NB4 (cell line): ENCODE measurements at regions not wholly inside any gene's neighbourhood (a gene's known extent, or its start where the extent isn't known, plus 50 kb on each side); places are given as distances from the start of the nearest gene placed in this dataset.
"Not testable (repeated sequence)": the region's sequence is repeated elsewhere in the genome, so short reads cannot be mapped to it uniquely, and the experiment has no call there.

Source experiments
- DNase-seq: peaks from one replicate; pipeline ENCODE4 v3.0.0; 2010; ENCODE audit warnings: low read depth
- H3K4me3 ChIP-seq: one replicate; pipeline ENCODE4 v1.5.1; 2011; ENCODE audit warnings: mild to moderate bottlenecking, low read depth, low read length, moderate library complexity
- MYC ChIP-seq: IDR thresholded peaks from 2 replicates; pipeline ENCODE4 v1.6.1; 2011; ENCODE audit warnings: low read depth, low read length
- POLR2A ChIP-seq: IDR thresholded peaks from 2 replicates; pipeline ENCODE4 v1.6.1; 2011; ENCODE audit warnings: mild to moderate bottlenecking; ENCODE audit not compliant: insufficient read length; ENCODE audit errors: extremely low read depth
- TF ChIP-seq, protein P1 (sequence below): IDR thresholded peaks from one replicate; pipeline ENCODE4 v1.5.1; 2012; ENCODE audit warnings: low read depth, low read length
- TF ChIP-seq, protein P2 (sequence below): IDR thresholded peaks from 2 replicates; pipeline ENCODE4 v1.6.1; 2011; ENCODE audit warnings: low read depth, low read length

DNA sequence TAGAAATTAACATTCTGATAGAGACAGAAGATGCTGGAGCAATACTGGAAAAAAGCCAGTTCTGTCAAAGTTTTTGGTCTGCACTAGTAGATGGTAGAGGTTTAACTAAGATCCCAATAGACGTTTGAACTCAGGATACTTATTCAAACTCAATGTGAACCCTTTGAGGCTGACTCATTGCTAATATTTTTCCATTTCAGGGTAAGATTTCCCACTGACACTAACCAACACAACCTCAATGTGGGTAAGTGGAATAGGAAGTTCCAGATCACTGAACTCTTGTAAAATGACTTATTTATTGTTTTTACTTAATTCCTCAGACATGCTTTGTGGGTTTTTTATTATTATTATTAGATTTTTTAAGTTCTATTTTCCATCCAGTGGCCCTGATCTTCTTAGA, 1024.8 kb downstream of the EPHA3 start:
- TF ChIP-seq, protein P1, sequence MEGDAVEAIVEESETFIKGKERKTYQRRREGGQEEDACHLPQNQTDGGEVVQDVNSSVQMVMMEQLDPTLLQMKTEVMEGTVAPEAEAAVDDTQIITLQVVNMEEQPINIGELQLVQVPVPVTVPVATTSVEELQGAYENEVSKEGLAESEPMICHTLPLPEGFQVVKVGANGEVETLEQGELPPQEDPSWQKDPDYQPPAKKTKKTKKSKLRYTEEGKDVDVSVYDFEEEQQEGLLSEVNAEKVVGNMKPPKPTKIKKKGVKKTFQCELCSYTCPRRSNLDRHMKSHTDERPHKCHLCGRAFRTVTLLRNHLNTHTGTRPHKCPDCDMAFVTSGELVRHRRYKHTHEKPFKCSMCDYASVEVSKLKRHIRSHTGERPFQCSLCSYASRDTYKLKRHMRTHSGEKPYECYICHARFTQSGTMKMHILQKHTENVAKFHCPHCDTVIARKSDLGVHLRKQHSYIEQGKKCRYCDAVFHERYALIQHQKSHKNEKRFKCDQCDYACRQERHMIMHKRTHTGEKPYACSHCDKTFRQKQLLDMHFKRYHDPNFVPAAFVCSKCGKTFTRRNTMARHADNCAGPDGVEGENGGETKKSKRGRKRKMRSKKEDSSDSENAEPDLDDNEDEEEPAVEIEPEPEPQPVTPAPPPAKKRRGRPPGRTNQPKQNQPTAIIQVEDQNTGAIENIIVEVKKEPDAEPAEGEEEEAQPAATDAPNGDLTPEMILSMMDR = no peak
- TF ChIP-seq, protein P2, sequence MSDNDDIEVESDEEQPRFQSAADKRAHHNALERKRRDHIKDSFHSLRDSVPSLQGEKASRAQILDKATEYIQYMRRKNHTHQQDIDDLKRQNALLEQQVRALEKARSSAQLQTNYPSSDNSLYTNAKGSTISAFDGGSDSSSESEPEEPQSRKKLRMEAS = no peak
- TF ChIP-seq MYC (no peak), POLR2A (no peak)
- DNase-seq = no peak
- H3K4me3 ChIP-seq = no peak overlapping the region

DNA sequence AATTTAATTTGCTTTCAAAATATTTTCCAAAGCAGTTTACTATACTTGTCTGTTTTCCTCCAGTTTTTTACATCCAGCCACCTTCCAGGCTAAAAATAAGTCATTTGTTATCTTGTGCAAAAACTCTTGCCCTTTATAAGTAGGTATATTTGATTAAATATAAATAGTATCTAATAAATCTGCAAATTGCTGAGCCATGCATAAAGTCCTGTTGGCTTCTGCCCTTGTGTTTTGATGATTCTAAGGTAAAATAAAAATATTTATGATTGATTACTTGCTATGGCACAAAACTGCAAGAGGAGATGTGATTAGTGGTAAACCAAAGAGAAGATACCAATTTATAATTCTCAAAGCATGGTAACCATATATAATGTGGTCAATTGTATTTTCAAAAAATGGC, 1026.7 kb downstream of the EPHA3 start:
- no peak for DNase-seq
- H3K4me3 ChIP-seq = no peak overlapping the region
- TF ChIP-seq POLR2A (no peak), MYC (no peak)
- TF ChIP-seq, protein P2 = no peak
- TF ChIP-seq, protein P1 = no peak

DNA sequence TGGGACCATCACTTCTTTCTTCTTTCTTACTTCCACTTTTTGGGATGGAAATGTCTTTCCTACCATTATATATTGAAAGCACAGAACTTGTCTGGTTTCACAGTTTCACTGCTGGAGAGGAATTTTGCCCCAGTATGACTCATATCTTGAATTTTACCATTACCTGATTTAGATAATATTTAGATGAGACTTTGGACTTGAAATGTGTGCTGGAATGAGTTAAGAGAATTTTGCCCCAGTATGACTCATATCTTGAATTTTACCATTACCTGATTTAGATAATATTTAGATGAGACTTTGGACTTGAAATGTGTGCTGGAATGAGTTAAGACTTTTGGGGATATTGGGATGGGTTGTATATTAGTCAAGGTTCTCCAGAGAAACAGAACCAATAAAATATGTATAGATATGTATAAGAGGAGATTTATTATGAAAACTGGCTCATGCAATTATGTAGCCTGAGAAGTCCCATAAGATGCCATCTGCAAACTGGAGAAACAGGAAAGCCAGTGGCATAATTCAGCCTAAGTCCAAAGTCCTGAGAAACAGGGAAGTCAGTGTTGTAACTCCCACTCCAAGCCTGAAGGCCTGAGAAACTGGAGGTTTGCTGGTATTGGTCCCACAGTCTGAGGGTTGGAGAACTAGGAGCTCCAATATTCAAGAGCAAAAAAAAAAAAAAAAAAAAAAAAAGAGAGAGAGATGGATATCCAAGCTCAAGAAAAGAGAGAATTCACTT, 1029.2 kb downstream of the EPHA3 start:
- no peak for TF ChIP-seq MYC
- TF ChIP-seq, protein P1 = no peak
- TF ChIP-seq, protein P2 = no peak
- no peak for TF ChIP-seq POLR2A
- DNase-seq = no peak
- no peak overlapping the region for H3K4me3 ChIP-seq

DNA sequence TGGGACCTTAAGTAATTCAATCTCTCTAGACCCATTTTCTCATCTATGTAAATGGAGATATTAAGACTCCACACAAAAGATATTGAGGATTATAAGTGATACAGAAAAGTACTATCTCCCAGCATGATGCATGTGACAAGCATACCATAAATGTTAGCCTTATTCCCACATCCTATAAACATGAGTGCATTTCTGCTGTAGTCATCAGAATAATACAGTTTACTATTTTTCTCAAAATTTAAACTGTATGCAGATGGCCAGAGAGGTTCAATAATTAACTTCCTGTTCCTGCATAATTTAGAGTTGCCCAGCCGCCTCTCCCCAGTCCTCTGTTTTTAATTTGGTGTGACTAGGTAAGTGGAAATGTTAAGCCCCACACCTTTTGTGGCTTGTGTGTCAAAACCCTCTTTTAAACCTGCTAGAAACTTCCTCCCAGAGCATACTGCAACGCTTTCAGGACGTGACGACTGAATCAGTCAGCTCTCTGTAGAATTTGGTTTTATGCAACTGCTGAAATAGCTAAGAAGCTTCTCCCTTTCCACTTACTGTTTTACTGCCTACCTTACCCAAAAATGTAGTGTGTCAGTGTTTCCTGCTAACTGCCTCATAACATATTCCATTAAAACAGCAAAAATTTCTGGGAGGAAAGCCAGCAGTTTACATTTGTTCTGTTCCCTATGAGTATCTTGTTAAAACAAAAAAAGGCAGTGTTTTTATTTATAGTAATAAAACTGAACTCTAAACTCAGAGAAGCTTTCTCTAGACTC, 1037.9 kb downstream of the EPHA3 start:
- DNase-seq = no peak
- no peak overlapping the region for H3K4me3 ChIP-seq
- TF ChIP-seq MYC = no peak

DNA sequence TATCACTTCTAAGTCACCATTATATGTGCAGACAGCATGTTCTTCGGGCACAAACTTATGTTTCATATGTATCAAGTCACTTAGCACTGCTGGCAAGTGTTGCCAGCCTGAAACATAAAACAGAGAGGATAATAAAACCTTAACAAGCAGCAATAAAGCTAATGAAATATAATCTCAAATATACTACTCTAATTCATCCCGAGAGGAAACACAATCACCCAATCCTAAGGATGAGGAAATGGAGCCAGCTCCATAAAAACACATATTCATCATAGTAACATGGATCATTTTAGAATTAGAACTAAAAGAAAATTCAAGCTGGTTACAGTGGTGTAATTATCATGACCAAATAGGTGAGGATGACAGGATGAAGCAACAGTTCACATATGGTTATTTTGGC, 1072.7 kb downstream of the EPHA3 start:
- no peak overlapping the region for H3K4me3 ChIP-seq
- TF ChIP-seq, protein P1 = no peak
- TF ChIP-seq POLR2A (no peak), MYC (no peak)
- TF ChIP-seq, protein P2 = no peak
- DNase-seq = no peak

DNA sequence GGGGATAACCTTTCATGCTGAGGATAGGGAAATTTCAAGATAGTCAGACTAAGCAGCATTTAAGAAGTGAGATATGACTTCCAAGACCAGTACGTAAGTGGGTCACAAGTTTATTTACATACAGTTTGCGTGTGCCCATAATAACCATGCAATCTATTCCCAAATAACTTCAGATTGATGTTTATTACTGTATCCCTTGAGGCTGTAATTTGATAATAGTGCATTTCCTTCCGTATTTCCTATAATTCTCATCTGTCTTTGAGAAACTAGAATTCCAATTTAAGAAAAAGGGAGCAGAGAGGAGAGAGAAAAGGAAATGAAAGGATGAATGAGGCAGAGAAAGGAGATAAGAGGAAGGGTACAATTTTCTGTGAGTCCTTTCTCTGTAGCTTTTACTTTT, 1073.1 kb downstream of the EPHA3 start:
- TF ChIP-seq POLR2A = no peak
- TF ChIP-seq, protein P1 = no peak
- TF ChIP-seq MYC = no peak
- TF ChIP-seq, protein P2 = no peak
- no peak overlapping the region for H3K4me3 ChIP-seq
- DNase-seq = no peak

DNA sequence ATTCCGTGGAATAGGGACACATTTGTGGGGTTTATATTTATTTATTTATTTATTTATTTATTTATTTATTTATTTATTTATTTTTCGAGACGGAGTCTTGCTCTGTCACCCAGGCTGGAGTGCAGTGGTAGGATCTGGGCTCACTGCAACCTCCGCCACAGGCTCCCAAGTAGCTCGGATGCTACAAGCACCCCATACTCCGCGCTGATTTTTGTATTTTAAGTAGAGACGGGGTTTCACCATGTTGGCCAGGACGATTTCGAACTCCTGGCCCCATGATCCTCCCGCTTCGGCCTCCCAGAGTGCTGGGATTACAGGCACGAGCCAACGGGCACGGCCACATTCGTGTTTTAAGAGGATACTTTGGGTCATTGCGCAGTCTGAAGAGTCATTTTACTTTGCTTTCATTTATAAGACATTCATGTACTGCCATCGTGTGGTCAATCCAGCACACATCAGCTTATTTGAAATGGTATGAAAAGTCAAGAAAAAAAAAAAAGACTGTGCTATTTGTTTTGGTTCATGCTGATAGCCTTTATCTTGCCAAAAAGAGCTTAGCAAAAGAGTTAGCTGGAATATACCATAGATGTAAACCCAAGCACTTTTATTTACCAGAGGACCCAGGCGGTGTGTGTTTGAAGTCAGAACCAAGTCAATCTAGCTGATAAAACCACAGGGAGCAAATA, 1075.0 kb downstream of the EPHA3 start:
- DNase-seq = peak; percentile 33
- H3K4me3 ChIP-seq = not testable (repeated sequence)
